Heart left ventricle (tissue), 13 donors: ENCODE measurements at regions not wholly inside any gene's neighbourhood (a gene's known extent, or its start where the extent isn't known, plus 50 kb on each side); places are given as distances from the start of the nearest gene placed in this dataset.

ENCODE experiments used
- POLR2A ChIP-seq, 2 donors: fragments of 450-650 bp; IDR thresholded peaks; one replicate each; pipeline ENCODE4 v1.6.1; 2017; ENCODE audit warnings: antibody characterized with exemption in 2 of 2, mild to moderate bottlenecking in 2 of 2, moderate library complexity in 2 of 2
- TF ChIP-seq, protein P1 (sequence below), 12 donors: fragments of 200-600 bp; sonication (generic) in 4 of 12; IDR thresholded peaks; one replicate each; pipeline versions ENCODE4 v1.5.0 to v1.8.0; 2018 to 2022; ENCODE audit warnings: antibody characterized with exemption in 12 of 12, mild to moderate bottlenecking in 5 of 12
- donor health status: ischemic (EF 13 %, LVEDD 7.1; RV severe dilation, severe dysfunction).
- donor health status: DM: no; HTN: yes; CAD: no.
- donor health status: DM: no; HTN: no; CAD: no.
- donor health status: ischemic (EF 25% LVEDD 6.9; RV normal size, moderate dysfunction).
- donor health status: ischemic (EF 25% LVEDD 5.7; RV mildly dilated, moderate dysfunction).
- donor health status: ischemic (EF 35%, LVEDD 5.7; RV mildly dilated, moderate dysfunction).
- donor health status: nonischemic (EF 11% LVEDD 7.7; RV severe dilation, severe dysfunction).
- donor health status: DM: yes; HTN: yes; CAD: no.
- donor health status: PGD.
- donor health status: ischemic (EF 29% LVEDD 5.4; RV normal size, mild dysfunction).
- donor health status: nonischemic (EF 23%, LVEDD 6.1; RV moderate dilation, normal function).

GRCh38 chr5:152086668-152087067 lies 162.0 kb upstream of the GLRA1 start:
- TF ChIP-seq, protein P1, sequence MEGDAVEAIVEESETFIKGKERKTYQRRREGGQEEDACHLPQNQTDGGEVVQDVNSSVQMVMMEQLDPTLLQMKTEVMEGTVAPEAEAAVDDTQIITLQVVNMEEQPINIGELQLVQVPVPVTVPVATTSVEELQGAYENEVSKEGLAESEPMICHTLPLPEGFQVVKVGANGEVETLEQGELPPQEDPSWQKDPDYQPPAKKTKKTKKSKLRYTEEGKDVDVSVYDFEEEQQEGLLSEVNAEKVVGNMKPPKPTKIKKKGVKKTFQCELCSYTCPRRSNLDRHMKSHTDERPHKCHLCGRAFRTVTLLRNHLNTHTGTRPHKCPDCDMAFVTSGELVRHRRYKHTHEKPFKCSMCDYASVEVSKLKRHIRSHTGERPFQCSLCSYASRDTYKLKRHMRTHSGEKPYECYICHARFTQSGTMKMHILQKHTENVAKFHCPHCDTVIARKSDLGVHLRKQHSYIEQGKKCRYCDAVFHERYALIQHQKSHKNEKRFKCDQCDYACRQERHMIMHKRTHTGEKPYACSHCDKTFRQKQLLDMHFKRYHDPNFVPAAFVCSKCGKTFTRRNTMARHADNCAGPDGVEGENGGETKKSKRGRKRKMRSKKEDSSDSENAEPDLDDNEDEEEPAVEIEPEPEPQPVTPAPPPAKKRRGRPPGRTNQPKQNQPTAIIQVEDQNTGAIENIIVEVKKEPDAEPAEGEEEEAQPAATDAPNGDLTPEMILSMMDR (IDR thresholded peaks at IDR 0.05), result no peak
- no peak for TF ChIP-seq POLR2A (IDR thresholded peaks at IDR 0.05)
